GM21786 (cell line): ENCODE measurements at regions not wholly inside any gene's neighbourhood (a gene's known extent, or its start where the extent isn't known, plus 50 kb on each side); places are given as distances from the start of the nearest gene placed in this dataset.

ENCODE experiments used
- ATAC-seq: cut with Tn5 transposase; IDR thresholded peaks from one replicate; pipeline ENCODE4 v1.9.1; 2021; ENCODE audit not compliant: unreplicated experiment

GRCh38 chr16:65543781-65544740 lies 422.2 kb upstream of the CDH11 start:
- no peak for ATAC-seq

DNA sequence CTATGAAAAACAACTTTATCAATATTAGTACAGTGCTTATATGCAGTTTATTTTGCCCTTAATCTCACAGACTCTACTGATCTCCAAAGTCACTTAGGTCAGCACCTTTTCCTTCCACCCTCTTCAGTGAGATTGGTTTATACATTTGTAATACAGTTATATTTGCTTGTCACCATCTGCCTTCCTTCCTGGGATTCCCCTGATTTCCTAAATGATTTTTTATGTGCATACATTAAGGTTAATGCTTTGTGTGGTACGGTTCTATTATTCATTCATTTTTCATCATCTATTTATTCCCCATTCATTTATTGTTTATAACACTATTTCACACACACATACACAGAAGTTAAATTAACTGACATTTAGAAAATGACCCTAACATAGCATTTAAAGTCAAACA lies 419.8 kb upstream of the CDH11 start:
- ATAC-seq = no peak

- ATAC-seq = no peak
Measured at GRCh38 chr16:65540901-65541300, 419.0 kb upstream of the CDH11 start.

DNA sequence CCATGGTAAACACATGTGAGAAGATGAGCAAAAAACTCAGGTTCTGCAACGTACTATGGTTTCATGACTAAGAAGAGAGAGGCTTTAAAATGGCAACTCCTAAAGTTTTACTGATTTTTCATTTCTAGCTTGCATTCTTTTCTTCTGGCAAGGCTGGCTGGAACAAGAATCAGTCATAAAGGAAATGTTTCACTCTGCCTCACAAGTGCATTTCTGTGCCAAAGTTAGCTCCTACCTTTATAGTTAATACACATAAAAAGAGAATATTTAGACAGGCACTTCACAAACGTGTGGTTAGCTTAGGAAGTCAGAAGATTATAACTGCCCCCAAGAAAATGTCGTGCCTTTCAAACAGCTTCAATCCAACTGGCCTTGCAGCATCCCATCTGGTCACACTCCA lies 417.1 kb upstream of the CDH11 start:
- ATAC-seq = no peak

DNA sequence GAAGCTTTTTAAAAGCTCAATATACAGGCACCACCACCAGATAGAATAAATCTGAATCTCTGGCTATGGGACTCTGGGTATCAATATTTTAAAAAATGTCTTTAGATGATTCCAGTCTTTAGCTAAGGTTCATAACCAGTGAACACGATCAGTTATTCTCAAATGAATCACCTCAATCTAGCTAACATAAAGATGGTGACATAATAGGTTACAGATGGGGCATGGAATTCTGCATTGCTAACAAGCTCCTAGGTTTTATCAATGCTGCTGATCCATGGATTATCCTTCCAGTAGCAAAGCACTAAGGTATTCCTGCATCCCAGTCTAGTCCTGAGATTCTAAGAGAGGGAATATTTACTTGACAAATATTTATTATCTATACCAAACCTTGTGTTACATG lies 415.5 kb upstream of the CDH11 start:
- ATAC-seq = no peak

- ATAC-seq = no peak
Measured at GRCh38 chr16:65534121-65534528, 412.3 kb upstream of the CDH11 start.

DNA sequence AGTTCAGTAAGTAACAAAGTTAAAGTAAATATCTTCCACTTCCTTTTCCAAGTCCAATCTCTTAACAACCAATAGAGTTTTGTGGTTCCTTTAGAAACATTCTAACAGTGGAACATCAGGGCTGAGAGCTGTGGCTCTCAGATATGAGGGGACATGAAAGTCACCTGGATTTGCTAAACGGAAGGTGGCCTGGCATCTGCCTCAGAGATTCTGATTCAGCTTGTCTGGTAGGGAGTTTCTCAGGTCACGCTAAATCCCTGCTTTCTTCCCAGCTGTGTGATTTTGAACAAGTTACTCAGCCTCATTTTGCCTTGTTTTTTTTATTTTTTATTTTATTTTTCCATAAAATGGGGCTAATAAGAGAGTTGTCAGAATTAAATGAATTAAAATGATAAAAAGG lies 411.0 kb upstream of the CDH11 start:
- ATAC-seq = no peak

GRCh38 chr16:65532258-65532657 lies 410.4 kb upstream of the CDH11 start:
- ATAC-seq = no peak

DNA sequence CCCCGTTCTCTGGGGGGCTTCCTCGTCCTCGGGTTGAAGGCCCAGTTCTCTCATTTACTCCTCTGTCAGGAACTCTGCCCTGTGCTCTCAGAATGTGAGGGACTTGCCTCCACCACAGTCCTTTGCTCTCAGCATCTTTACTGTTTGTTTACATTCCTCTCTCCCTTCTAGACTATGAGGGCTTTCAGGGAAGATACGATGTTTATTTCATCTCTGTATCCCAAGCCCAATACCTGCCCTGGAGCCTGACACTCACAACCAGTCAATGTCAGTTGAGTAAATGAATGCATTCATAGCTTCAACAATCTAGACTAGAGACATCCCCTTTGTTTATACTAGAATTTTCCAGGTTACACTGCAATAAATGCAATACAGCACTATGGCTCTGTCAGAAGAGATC lies 409.6 kb upstream of the CDH11 start:
- no peak for ATAC-seq

DNA sequence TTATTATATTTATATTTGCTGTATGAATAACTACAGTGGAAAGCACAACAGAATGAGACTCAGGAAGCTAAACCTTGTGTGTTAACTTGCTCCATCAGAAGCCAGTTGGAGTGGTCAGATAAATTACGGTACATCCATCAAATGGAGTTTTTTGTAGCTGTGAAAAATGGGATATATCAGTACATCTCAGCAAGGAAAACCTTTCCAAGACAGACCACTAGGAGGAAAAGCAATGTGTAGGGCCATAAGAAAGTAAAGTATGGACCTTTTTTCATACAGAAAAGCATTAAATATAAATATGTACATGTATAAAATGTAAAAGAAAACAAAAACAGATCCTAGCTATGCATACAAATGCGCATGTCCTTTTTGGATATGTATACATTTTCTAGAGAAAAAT lies 403.8 kb upstream of the CDH11 start:
- ATAC-seq = no peak

DNA sequence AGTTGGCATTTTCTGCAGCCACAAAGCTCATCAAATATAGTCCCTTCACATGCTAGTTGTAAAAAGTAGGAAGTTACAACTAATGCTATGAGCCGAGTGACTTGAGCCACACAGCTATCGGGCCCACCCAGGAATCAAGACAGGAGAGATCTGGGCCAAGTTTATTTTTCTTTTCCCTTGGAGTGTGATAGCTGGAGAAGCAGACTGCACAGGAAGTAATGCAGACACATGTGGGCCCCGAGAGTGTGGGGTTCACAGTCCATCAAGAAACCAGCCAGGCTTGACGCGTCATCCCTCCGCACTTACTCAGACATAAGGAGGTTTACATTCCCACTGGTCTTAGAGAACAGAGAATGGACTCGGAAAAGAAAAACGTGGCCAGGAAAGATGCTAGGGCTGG lies 403.1 kb upstream of the CDH11 start:
- no peak for ATAC-seq

- ATAC-seq = no peak
Measured at GRCh38 chr16:65524231-65524630, 402.4 kb upstream of the CDH11 start.

DNA sequence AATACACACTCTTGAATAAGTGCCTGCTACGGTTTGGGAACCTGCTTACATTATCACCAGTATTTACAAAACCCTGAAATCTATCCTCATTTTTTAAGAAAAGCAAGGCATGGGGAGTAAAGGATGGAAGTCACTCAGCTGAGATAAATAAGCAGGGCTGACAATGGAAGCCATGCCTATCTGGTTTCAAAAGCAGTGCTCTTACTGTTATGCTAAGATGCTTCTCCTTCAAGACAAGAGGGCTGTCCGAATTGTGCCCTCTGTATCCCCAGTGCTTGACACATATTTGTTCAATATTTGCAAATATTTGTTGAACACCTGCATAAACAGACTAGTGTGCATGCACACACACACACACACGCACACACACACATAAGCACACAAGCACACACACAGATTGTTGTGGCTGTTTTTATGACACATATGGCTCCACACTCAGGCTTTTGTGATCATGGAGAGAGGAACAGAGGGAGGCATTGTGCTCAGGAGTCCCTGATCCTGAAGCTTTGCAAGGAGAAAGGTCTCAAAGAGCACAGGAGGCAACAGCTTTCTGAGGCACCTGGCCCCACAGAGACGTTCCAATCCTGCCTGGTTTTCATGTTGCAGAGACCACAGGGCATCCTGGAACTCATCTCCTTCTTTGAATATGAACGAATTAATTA lies 401.6 kb upstream of the CDH11 start:
- no peak for ATAC-seq

DNA sequence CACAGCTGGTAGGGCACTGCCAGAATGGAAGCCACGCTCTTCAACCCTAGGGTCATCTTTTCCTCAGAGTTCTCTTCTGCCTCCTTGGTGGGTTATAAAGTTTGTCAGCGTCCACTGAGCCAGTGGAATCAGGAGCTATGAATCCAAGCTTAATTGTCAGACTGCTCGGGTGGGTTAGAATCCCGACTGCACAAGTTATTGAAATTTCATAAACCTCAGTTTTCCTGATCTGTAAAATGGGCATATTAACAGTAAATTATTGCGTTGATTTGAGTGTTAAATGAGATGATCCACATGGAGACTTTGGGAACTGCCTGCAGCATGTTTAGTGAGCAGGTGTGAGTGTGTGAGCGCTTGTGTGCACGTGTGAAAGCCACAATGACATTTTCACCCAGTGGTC lies 400.5 kb upstream of the CDH11 start:
- no peak for ATAC-seq

DNA sequence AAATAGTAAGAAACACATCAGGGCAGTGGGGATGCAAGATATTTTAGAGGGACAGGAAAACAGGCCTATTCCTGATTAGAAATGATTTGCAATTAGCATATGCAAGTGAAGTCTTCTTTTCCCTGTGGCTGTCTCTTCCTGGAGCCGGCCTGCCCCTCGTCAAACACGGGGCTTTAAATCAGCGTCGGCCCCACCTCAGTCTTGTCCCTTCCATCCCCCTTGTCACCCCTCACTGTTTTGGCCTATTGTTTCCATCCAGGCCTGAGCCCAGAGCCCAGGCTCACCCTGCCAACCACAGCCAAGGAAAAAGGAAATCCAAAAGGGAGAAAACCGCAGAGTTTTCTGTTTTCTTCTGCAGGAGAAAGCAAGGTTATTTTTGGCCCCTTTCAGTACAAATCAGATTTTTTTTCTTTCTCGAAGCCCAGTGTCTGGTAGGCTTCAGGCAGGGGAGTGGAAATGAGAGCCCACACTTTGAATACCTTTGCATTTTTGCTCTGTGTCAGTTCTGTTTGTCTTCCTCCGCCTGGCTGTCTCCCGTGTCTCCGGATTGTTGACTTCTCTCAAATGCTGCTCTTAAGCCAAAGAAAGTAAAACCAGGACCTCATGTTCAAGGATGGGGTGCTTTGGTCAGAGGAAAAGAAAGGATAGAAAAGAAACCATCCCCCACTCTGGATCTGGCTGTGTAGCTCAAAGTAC lies 399.9 kb upstream of the CDH11 start:
- ATAC-seq = no peak

GRCh38 chr16:65519402-65519801 lies 397.5 kb upstream of the CDH11 start:
- ATAC-seq = no peak

- no peak for ATAC-seq
Measured at GRCh38 chr16:65515193-65515592, 393.3 kb upstream of the CDH11 start.

DNA sequence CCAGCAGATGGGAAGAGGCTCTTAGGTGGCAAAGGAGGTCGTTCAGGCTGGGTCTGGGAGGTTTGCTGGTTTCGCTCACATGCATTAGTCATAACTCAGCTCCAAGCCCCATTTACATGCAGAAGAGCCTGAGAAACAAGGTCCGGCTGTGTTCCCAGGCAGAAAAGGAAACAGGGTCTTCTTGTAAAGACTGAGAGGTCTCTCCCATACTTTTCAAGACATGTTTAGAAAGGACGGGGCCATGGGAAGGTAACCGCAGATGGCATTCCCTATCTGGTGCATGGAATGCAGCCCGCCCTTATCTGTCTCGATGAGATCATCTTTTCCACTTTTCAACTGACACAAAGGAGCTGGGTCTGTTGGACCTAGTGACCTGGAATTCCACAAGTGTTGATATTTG lies 389.0 kb upstream of the CDH11 start:
- ATAC-seq = no peak

DNA sequence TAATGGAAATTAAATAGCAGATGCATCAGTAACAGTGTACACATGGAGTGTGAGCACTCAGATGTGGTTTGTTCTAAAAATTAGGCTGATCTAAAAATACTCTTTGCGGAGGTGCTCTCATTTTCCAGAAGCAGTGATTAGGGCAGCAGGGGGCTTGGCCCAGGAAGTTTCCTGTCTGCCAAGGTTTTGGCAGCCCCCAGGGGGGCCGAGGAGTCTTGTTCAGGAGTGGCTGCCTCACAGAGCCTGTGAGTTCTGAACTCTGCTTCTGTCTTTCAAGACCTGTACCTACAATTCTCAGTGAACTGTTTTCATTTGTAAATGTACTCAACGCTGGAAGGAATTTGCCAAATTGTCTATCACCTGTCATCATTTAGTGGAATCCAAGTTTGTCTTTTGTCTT lies 388.4 kb upstream of the CDH11 start:
- ATAC-seq = no peak

DNA sequence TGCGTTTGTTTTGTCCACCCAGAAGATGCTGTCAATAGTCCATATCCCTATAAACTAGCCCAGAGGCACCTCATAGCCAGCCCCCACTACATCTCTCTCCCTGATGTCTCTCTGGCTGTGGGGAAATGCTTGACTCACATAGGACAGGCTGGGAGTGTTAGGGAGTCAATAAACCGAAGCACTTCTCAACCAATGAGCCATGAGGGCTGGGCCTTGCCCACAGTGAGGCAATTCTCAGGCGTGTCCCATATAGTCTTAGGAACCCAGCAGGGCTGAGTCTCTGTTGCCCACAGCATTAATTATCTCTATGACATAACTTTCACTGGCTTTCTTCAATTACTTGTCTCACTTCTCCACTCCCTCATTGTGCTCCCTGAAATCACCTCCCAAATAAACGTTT lies 387.3 kb upstream of the CDH11 start:
- no peak for ATAC-seq

GRCh38 chr16:65500919-65501318 lies 379.1 kb upstream of the CDH11 start:
- ATAC-seq = no peak

GRCh38 chr16:65500007-65500406 lies 378.1 kb upstream of the CDH11 start:
- no peak for ATAC-seq
